ENCODE measurements at regions not wholly inside any gene's neighbourhood (a gene's known extent, or its start where the extent isn't known, plus 50 kb on each side); places are given as distances from the start of the nearest gene placed in this dataset.

GRCh38 chr2:155980941-155981560, 351.5 kb downstream of the NR4A2 start:
- intact Hi-C loops (cut with micrococcal nuclease): no loop called here
- no peak for TF ChIP-seq CTCF (IDR thresholded peaks at IDR 0.05)
- ChIA-PET POLR2A (no interaction called here), CTCF (no interaction called here)
- Mint-ChIP-seq H3K4me3 (no peak overlapping the region), H3K27ac (no peak overlapping the region), H3K27me3 (no peaks in the 10 kb centered on the region), H3K4me1 (no peaks in the 10 kb centered on the region), H3K9me3 (ENCODE audit: insufficient read depth) (no peaks in the 10 kb centered on the region)
- Histone ChIP-seq H3K4me3 (ENCODE audit: control extremely low read depth in 1 of 5, extremely low read depth in 1 of 5, insufficient read depth in 1 of 5, low read depth in 2 of 5, low read length in 4 of 5) (no peak overlapping the region), H3K9ac (ENCODE audit: low read length) (no peak overlapping the region), H4K20me1 (ENCODE audit: control insufficient read depth, insufficient read depth, low read length, poor library complexity, severe bottlenecking) (no peaks in the 10 kb centered on the region), H3K4me1 (ENCODE audit: control insufficient read depth in 2 of 2, insufficient read depth in 2 of 2, low read length in 2 of 2) (no peaks in the 10 kb centered on the region), H3K4me2 (replicated peaks; ENCODE audit: low read depth, low read length, poor library complexity, severe bottlenecking) (no peak overlapping the region), H3K79me2 (ENCODE audit: control insufficient read depth, insufficient read depth, low read length) (no peaks in the 10 kb centered on the region), H3K27me3 (replicated peaks in 1 of 4; ENCODE audit: control extremely low read depth in 1 of 4, control insufficient read depth in 3 of 4, insufficient read depth in 4 of 4, low read length in 3 of 4) (no peaks in the 10 kb centered on the region), H3K27ac (ENCODE audit: low read length in 2 of 2) (no peak overlapping the region), H2AFZ (ENCODE audit: insufficient read depth, low read depth, low read length, poor library complexity, severe bottlenecking) (no peak overlapping the region), H3K36me3 (replicated peaks in 1 of 2; ENCODE audit: control extremely low read depth in 1 of 2, control insufficient read depth in 1 of 2, extremely low read depth in 1 of 2, insufficient read depth in 2 of 2, low read length in 1 of 2) (no peaks in the 10 kb centered on the region), H3K9me3 (ENCODE audit: control extremely low read depth in 1 of 3, control insufficient read depth in 2 of 3, insufficient read depth in 1 of 3, low read length in 2 of 3) (no peaks in the 10 kb centered on the region)
- ATAC-seq (ENCODE audit: low read depth) (no peak), DNase-seq (no peak)
- WGBS (ENCODE audit: insufficient coverage): 70% methylated on average over 1 of the region's 3 CpGs

- Histone ChIP-seq H4K20me1 (ENCODE audit: control insufficient read depth, insufficient read depth, low read length, poor library complexity, severe bottlenecking) (no peaks in the 10 kb centered on the region), H3K27me3 (replicated peaks in 1 of 4; ENCODE audit: control extremely low read depth in 1 of 4, control insufficient read depth in 3 of 4, insufficient read depth in 4 of 4, low read length in 3 of 4) (no peaks in the 10 kb centered on the region), H3K9ac (ENCODE audit: low read length) (no peak overlapping the region), H3K4me3 (ENCODE audit: control extremely low read depth in 1 of 5, extremely low read depth in 1 of 5, insufficient read depth in 1 of 5, low read depth in 2 of 5, low read length in 4 of 5) (no peak overlapping the region), H3K4me2 (replicated peaks; ENCODE audit: low read depth, low read length, poor library complexity, severe bottlenecking) (no peak overlapping the region), H3K27ac (ENCODE audit: low read length in 2 of 2) (no peak overlapping the region), H3K79me2 (ENCODE audit: control insufficient read depth, insufficient read depth, low read length) (no peaks in the 10 kb centered on the region), H3K9me3 (ENCODE audit: control extremely low read depth in 1 of 3, control insufficient read depth in 2 of 3, insufficient read depth in 1 of 3, low read length in 2 of 3) (no peaks in the 10 kb centered on the region), H2AFZ (ENCODE audit: insufficient read depth, low read depth, low read length, poor library complexity, severe bottlenecking) (no peak overlapping the region), H3K4me1 (ENCODE audit: control insufficient read depth in 2 of 2, insufficient read depth in 2 of 2, low read length in 2 of 2) (no peaks in the 10 kb centered on the region), H3K36me3 (replicated peaks in 1 of 2; ENCODE audit: control extremely low read depth in 1 of 2, control insufficient read depth in 1 of 2, extremely low read depth in 1 of 2, insufficient read depth in 2 of 2, low read length in 1 of 2) (no peaks in the 10 kb centered on the region)
- Mint-ChIP-seq H3K4me1 (no peaks in the 10 kb centered on the region), H3K9me3 (ENCODE audit: insufficient read depth) (no peaks in the 10 kb centered on the region), H3K4me3 (no peak overlapping the region), H3K27ac (no peak overlapping the region), H3K27me3 (no peaks in the 10 kb centered on the region)
- intact Hi-C loops (cut with micrococcal nuclease): no loop called here
- ATAC-seq (ENCODE audit: low read depth) (no peak), DNase-seq (no peak)
- ChIA-PET POLR2A (no interaction called here), CTCF (no interaction called here)
- TF ChIP-seq CTCF (IDR thresholded peaks at IDR 0.05): no peak
- TF ChIP-seq EZH2 (IDR thresholded peaks at IDR 0.05; ENCODE audit: borderline replicate concordance, insufficient read depth, low read depth, low read length, poor library complexity, severe bottlenecking): no peak
These were observed 356.8 kb downstream of the NR4A2 start for GRCh38 chr2:155975734-155976133.

Measured in B cell (primary cell).